A673 (cell line): ENCODE measurements at regions not wholly inside any gene's neighbourhood (a gene's known extent, or its start where the extent isn't known, plus 50 kb on each side); places are given as distances from the start of the nearest gene placed in this dataset.

ENCODE experiments used
- EZH2 ChIP-seq: fragments of 200-600 bp; sonication (generic); IDR thresholded peaks from 2 replicates; pipeline ENCODE4 v1.6.1; 2017; ENCODE audit warnings: borderline replicate concordance, low read depth, mild to moderate bottlenecking, mixed read lengths, antibody characterized with exemption, low read length; ENCODE audit not compliant: poor library complexity, severe bottlenecking
- TF ChIP-seq, protein P1 (sequence below): fragments of 300-800, 200-600 bp; sonication (generic); conservative IDR thresholded peaks from 2 replicates; pipeline ENCODE4 v1.5.1; 2017; ENCODE audit warnings: low read depth, mild to moderate bottlenecking, antibody characterized with exemption, low read length, moderate library complexity, mixed read lengths

DNA sequence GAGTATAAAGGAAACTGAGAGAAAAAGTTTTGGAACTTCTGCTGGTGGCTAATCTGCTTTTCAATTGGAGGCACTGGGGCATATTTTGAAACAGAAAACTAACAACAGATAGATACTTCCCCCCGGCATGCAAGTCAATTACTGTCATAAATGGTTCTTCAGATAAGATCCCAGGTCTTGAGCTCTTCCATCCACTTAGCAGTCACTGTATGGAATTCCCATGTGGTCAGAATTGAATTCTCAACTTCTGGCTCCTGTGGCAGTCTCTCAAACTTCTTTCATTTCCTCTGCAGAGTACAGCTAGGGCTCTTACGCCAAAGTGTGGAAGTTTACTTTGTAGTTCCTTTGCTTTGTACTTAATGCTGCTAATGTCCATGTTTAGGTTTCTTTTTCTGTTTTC is 452.2 kb downstream of the IPO8 start:
- TF ChIP-seq, protein P1, sequence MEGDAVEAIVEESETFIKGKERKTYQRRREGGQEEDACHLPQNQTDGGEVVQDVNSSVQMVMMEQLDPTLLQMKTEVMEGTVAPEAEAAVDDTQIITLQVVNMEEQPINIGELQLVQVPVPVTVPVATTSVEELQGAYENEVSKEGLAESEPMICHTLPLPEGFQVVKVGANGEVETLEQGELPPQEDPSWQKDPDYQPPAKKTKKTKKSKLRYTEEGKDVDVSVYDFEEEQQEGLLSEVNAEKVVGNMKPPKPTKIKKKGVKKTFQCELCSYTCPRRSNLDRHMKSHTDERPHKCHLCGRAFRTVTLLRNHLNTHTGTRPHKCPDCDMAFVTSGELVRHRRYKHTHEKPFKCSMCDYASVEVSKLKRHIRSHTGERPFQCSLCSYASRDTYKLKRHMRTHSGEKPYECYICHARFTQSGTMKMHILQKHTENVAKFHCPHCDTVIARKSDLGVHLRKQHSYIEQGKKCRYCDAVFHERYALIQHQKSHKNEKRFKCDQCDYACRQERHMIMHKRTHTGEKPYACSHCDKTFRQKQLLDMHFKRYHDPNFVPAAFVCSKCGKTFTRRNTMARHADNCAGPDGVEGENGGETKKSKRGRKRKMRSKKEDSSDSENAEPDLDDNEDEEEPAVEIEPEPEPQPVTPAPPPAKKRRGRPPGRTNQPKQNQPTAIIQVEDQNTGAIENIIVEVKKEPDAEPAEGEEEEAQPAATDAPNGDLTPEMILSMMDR: no peak
- no peak for TF ChIP-seq EZH2
